GM12878 (cell line): ENCODE measurements at regions not wholly inside any gene's neighbourhood (a gene's known extent, or its start where the extent isn't known, plus 50 kb on each side); places are given as distances from the start of the nearest gene placed in this dataset.

Source experiments
- ETV6 ChIP-seq, 2 experiments: fragments of 450-650 bp in 1 of 2; IDR thresholded peaks in 1 of 2; conservative IDR thresholded peaks in 1 of 2; 2 replicates each; pipeline ENCODE4 v1.6.1; 2014; ENCODE audit warnings: antibody characterized with exemption in 1 of 2, borderline replicate concordance in 1 of 2, low read depth in 1 of 2, mild to moderate bottlenecking in 1 of 2, moderate library complexity in 1 of 2
- HDAC2 ChIP-seq: fragments of 200-600 bp; sonication (generic); IDR thresholded peaks from 2 replicates; pipeline ENCODE4 v1.6.1; 2017
- JUND ChIP-seq: IDR thresholded peaks from 2 replicates; pipeline ENCODE4 v1.6.1; 2012; ENCODE audit warnings: low read depth, mild to moderate bottlenecking, low read length, improper control_type of control experiment, moderate library complexity
- SIN3A ChIP-seq: IDR thresholded peaks from 2 replicates; pipeline ENCODE4 v1.6.1; 2012; ENCODE audit warnings: low read depth, low read length, improper control_type of control experiment
- TF ChIP-seq, protein P1 (sequence below), 3 experiments: IDR thresholded peaks in 2 of 3; conservative IDR thresholded peaks in 1 of 3; 2 replicates each; pipeline ENCODE4 v1.5.1; 2011; ENCODE audit warnings: low read depth in 3 of 3, low read length in 3 of 3, mild to moderate bottlenecking in 3 of 3, control low read depth in 2 of 3, moderate library complexity in 2 of 3, inconsistent platforms in 1 of 3, mixed read lengths in 1 of 3; ENCODE audit not compliant: control insufficient read depth in 2 of 3, insufficient read depth in 1 of 3; ENCODE audit errors: extremely low read depth in 1 of 3
- TF ChIP-seq, protein P2 (sequence below): IDR thresholded peaks from 2 replicates; pipeline ENCODE4 v1.6.1; 2011; ENCODE audit warnings: mild to moderate bottlenecking, low read depth, low read length, moderate library complexity; ENCODE audit not compliant: insufficient replicate concordance
- TF ChIP-seq, protein P3 (sequence below): fragments of 450-650 bp; IDR thresholded peaks from 2 replicates; pipeline ENCODE4 v1.6.1; 2018; ENCODE audit warnings: borderline replicate concordance, mild to moderate bottlenecking; ENCODE audit not compliant: partially characterized antibody

GRCh38 chr19:32223595-32224370 lies 121.6 kb upstream of the ZNF507 start:
- TF ChIP-seq, protein P1, sequence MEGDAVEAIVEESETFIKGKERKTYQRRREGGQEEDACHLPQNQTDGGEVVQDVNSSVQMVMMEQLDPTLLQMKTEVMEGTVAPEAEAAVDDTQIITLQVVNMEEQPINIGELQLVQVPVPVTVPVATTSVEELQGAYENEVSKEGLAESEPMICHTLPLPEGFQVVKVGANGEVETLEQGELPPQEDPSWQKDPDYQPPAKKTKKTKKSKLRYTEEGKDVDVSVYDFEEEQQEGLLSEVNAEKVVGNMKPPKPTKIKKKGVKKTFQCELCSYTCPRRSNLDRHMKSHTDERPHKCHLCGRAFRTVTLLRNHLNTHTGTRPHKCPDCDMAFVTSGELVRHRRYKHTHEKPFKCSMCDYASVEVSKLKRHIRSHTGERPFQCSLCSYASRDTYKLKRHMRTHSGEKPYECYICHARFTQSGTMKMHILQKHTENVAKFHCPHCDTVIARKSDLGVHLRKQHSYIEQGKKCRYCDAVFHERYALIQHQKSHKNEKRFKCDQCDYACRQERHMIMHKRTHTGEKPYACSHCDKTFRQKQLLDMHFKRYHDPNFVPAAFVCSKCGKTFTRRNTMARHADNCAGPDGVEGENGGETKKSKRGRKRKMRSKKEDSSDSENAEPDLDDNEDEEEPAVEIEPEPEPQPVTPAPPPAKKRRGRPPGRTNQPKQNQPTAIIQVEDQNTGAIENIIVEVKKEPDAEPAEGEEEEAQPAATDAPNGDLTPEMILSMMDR (IDR thresholded peaks at IDR 0.05 in 2 of 3, conservative IDR thresholded peaks at IDR 0.05 in 1 of 3; ENCODE audit: control insufficient read depth in 2 of 3, extremely low read depth in 1 of 3, insufficient read depth in 1 of 3, low read depth in 3 of 3, low read length in 3 of 3), result no peak
- TF ChIP-seq ETV6 (conservative IDR thresholded peaks at IDR 0.05 in 1 of 2, IDR thresholded peaks at IDR 0.05 in 1 of 2; ENCODE audit: borderline replicate concordance in 1 of 2, low read depth in 1 of 2) (no peak), HDAC2 (no peak), JUND (no peak), SIN3A (no peak)
- TF ChIP-seq, protein P2, sequence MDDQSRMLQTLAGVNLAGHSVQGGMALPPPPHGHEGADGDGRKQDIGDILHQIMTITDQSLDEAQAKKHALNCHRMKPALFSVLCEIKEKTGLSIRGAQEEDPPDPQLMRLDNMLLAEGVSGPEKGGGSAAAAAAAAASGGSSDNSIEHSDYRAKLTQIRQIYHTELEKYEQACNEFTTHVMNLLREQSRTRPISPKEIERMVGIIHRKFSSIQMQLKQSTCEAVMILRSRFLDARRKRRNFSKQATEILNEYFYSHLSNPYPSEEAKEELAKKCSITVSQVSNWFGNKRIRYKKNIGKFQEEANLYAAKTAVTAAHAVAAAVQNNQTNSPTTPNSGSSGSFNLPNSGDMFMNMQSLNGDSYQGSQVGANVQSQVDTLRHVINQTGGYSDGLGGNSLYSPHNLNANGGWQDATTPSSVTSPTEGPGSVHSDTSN, result no peak
- TF ChIP-seq, protein P3, sequence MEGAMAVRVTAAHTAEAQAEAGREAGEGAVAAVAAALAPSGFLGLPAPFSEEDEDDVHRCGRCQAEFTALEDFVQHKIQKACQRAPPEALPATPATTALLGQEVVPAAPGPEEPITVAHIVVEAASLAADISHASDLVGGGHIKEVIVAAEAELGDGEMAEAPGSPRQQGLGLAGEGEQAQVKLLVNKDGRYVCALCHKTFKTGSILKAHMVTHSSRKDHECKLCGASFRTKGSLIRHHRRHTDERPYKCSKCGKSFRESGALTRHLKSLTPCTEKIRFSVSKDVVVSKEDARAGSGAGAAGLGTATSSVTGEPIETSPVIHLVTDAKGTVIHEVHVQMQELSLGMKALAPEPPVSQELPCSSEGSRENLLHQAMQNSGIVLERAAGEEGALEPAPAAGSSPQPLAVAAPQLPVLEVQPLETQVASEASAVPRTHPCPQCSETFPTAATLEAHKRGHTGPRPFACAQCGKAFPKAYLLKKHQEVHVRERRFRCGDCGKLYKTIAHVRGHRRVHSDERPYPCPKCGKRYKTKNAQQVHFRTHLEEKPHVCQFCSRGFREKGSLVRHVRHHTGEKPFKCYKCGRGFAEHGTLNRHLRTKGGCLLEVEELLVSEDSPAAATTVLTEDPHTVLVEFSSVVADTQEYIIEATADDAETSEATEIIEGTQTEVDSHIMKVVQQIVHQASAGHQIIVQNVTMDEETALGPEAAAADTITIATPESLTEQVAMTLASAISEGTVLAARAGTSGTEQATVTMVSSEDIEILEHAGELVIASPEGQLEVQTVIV, result no peak
